Transverse colon (tissue), 4 donors: ENCODE measurements at regions not wholly inside any gene's neighbourhood (a gene's known extent, or its start where the extent isn't known, plus 50 kb on each side); places are given as distances from the start of the nearest gene placed in this dataset.

ENCODE experiments used
- DNase-seq: peaks from one replicate; pipeline ENCODE4 v3.0.0-alpha.2; 2019
- H3K27ac ChIP-seq, 4 donors: fragments of 200-600 bp; sonication (generic); 2 replicates each; pipeline ENCODE4 v1.5.1; 2016 to 2018; ENCODE audit warnings: inconsistent platforms in 4 of 4
- H3K27me3 ChIP-seq: fragments of 200-600 bp; sonication (generic); 2 replicates; pipeline ENCODE4 v1.5.1; 2017; ENCODE audit warnings: inconsistent platforms
- H3K36me3 ChIP-seq, 4 donors: fragments of 200-600 bp; sonication (generic); 2 replicates each; pipeline ENCODE4 v1.5.1; 2017 to 2019; ENCODE audit warnings: inconsistent platforms in 4 of 4
- H3K4me1 ChIP-seq, 4 donors: fragments of 200-600 bp; sonication (generic); 2 replicates each; pipeline ENCODE4 v1.5.1; 2017 to 2020; ENCODE audit warnings: inconsistent platforms in 4 of 4
- H3K4me3 ChIP-seq, 4 donors: fragments of 200-600 bp; sonication (generic); 1 replicate in 1 of 4; 2 replicates in 3 of 4; pipeline versions ENCODE4 v1.5.1 to v1.6.1; 2017 to 2019; ENCODE audit warnings: inconsistent platforms in 4 of 4
- H3K9me3 ChIP-seq, 2 donors: fragments of 200-600 bp; sonication (generic); 2 replicates each; pipeline ENCODE4 v1.5.1; 2017 to 2019; ENCODE audit warnings: inconsistent platforms in 2 of 2
- EP300 ChIP-seq: sonication (generic); formaldehyde crosslinking; IDR thresholded peaks from one replicate; pipeline ENCODE4 v1.6.1; 2017; ENCODE audit warnings: antibody characterized with exemption, low read depth
- POLR2A ChIP-seq: fragments of 450-650 bp; IDR thresholded peaks from one replicate; pipeline ENCODE4 v1.6.1; 2016; ENCODE audit warnings: antibody characterized with exemption, mild to moderate bottlenecking, moderate library complexity
- POLR2AphosphoS5 ChIP-seq, 3 donors: sonication (generic); formaldehyde crosslinking; IDR thresholded peaks; one replicate each; pipeline ENCODE4 v1.6.1; 2016; ENCODE audit warnings: antibody characterized with exemption in 3 of 3
- WGBS, 2 donors: methylation state at CpG; one replicate each; pipeline ENCODE4 v1.1.5; 2018; ENCODE audit warnings: low coverage in 1 of 2; 5-methylcytosine and 5-hydroxymethylcytosine counted together
- in situ Hi-C, 4 donors: fragments of 200-750 bp; cut with MboI; loops; one replicate each; pipeline versions ENCODE4 v1.15.0 to v1.15.1; 2017; ENCODE audit warnings: low sequenced_read_pairs in 3 of 4, low pct_ligation_motif_present in 1 of 4, low pct_unique_long_range_greater_than_20kb in 1 of 4
- intact Hi-C: fragments of 100-400 bp; cut with DNase I; formaldehyde crosslinking; loops from one replicate; pipeline ENCODE4 v1.15.1; 2023; ENCODE audit warnings: low total_unique reads
- TF ChIP-seq, protein P1 (sequence below), 5 experiments: fragments of 200-600 bp in 3 of 5; fragments of 450-650 bp in 2 of 5; sonication (generic) in 3 of 5; IDR thresholded peaks; 1 replicate in 2 of 5; 2 replicates in 3 of 5; pipeline ENCODE4 v1.5.1; 2016 to 2017; ENCODE audit warnings: antibody characterized with exemption in 5 of 5, inconsistent platforms in 3 of 5, mild to moderate bottlenecking in 2 of 5, moderate library complexity in 1 of 5

DNA sequence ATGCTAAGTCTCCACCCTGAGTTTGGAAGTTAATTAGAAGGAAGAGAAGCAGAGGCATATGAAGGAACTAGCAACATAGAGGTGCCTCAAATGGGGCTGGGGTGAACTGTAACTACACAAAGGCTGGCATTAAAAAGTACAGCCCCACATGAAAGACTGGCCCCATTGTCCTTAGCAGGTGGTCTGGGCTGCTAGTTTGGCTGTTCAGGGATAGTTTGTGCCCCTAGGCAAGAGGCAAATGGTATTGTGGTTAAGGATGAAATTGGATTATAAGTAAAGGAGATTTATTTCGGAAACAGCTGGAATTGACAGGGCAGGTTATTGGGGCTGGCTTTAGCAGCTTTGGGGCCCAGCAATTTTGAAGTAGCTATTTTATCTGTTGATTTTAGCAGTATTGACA lies 365.7 kb upstream of the TNP1 start:
- Histone ChIP-seq H3K4me3 (no peak overlapping the region), H3K36me3 (no peaks in the 10 kb centered on the region), H3K4me1 (peaks cover 0 to 16% (median 0%) of the 10 kb centered on the region in 4 donors), H3K27ac (no peak overlapping the region), H3K27me3 (no peaks in the 10 kb centered on the region), H3K9me3 (no peaks in the 10 kb centered on the region)
- in situ Hi-C loops (no loop called here), intact Hi-C loops (no loop called here)
- 100% methylated on average over 1 of the region's 1 CpG; no CpG with 5 or more reads in 1 of the 2 donors for WGBS, 2 donors
- TF ChIP-seq POLR2A (no peak), POLR2AphosphoS5 (IDR thresholded peaks at IDR 0.05) (no peak), EP300 (no peak)
- TF ChIP-seq, protein P1, sequence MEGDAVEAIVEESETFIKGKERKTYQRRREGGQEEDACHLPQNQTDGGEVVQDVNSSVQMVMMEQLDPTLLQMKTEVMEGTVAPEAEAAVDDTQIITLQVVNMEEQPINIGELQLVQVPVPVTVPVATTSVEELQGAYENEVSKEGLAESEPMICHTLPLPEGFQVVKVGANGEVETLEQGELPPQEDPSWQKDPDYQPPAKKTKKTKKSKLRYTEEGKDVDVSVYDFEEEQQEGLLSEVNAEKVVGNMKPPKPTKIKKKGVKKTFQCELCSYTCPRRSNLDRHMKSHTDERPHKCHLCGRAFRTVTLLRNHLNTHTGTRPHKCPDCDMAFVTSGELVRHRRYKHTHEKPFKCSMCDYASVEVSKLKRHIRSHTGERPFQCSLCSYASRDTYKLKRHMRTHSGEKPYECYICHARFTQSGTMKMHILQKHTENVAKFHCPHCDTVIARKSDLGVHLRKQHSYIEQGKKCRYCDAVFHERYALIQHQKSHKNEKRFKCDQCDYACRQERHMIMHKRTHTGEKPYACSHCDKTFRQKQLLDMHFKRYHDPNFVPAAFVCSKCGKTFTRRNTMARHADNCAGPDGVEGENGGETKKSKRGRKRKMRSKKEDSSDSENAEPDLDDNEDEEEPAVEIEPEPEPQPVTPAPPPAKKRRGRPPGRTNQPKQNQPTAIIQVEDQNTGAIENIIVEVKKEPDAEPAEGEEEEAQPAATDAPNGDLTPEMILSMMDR (IDR thresholded peaks at IDR 0.05): no peak
- no peak for DNase-seq

DNA sequence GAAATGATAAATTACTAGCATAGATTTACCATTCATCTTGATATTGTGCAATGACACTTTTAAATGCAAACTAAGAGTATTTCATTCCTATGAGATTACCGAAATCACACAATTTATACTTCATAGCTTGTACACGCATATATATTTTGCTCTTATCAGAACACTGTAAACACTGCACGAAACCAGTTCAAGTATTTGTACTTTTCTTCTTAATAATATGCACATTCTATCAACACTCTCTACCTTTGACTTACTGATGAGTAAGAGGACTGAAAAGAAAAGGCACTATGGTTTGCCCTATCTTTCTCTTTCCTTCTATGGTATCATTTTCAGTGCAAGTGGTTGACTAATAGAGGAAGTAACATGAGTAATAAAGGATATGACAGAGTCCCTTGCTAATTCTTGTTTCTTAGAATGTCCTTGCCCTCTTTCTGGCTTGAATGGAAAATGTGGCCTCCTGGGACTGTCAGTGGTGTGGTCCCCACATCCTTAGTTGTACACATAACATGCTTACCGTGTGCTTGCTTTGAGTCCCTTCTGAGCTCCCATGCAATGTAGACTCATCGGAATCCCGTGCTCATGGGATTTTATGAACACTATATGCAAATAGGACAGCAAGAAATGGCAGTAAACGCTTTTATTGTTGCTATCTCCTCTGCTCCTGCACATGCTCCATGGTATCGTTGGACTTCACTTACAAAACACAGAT lies 363.5 kb upstream of the TNP1 start:
- Histone ChIP-seq H3K36me3 (no peaks in the 10 kb centered on the region), H3K4me1 (peaks cover 0 to 20% (median 0%) of the 10 kb centered on the region in 4 donors), H3K27me3 (no peaks in the 10 kb centered on the region), H3K9me3 (no peaks in the 10 kb centered on the region), H3K4me3 (no peak overlapping the region), H3K27ac (no peak overlapping the region)
- in situ Hi-C loops (no loop called here), intact Hi-C loops (no loop called here)
- no peak for DNase-seq
- TF ChIP-seq POLR2AphosphoS5 (IDR thresholded peaks at IDR 0.05) (no peak), EP300 (no peak), POLR2A (no peak)
- TF ChIP-seq, protein P1 (IDR thresholded peaks at IDR 0.05): no peak
- WGBS, 2 donors: 47 to 65% methylated on average over 7 to 8 of the region's 8 CpGs

DNA sequence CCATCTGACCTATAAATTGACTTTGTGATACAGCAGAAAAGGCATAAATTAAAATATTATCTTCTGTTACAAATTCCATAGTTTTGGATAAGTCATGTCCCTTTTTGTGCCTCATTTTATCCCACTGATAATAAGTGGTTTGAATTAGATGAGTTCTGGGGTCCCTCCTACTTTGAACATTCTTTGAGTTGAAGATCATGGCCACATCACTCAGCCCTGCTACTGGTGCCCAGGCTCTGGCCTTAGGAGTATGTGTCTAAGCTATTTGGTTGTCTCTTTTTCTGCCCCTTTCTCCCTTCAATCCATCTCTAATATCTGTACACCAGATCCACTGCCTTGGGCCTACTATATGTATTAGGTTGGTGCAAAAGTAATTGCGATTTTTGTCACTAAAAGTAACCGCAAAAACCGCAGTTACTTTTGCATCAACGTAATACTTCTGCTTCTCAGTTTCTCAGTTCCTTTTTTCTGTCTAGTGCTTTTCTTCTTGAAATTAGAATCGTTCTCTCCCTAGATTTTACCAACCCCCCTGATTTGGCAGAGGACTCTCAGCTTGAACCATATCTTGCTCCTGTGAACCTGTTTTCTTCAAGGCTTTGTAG lies 362.5 kb upstream of the TNP1 start:
- in situ Hi-C loops: no loop called here
- intact Hi-C loops: no loop called here
- 62 to 72% methylated on average over 5 of the region's 5 CpGs for WGBS, 2 donors
- Histone ChIP-seq H3K4me1 (peaks cover 0 to 23% (median 0%) of the 10 kb centered on the region in 4 donors), H3K36me3 (no peaks in the 10 kb centered on the region), H3K4me3 (no peak overlapping the region), H3K27me3 (no peaks in the 10 kb centered on the region), H3K9me3 (no peaks in the 10 kb centered on the region), H3K27ac (no peak overlapping the region)
- no peak for DNase-seq
- TF ChIP-seq, protein P1 (IDR thresholded peaks at IDR 0.05): no peak
- TF ChIP-seq POLR2AphosphoS5 (IDR thresholded peaks at IDR 0.05) (no peak), EP300 (no peak), POLR2A (no peak)

DNA sequence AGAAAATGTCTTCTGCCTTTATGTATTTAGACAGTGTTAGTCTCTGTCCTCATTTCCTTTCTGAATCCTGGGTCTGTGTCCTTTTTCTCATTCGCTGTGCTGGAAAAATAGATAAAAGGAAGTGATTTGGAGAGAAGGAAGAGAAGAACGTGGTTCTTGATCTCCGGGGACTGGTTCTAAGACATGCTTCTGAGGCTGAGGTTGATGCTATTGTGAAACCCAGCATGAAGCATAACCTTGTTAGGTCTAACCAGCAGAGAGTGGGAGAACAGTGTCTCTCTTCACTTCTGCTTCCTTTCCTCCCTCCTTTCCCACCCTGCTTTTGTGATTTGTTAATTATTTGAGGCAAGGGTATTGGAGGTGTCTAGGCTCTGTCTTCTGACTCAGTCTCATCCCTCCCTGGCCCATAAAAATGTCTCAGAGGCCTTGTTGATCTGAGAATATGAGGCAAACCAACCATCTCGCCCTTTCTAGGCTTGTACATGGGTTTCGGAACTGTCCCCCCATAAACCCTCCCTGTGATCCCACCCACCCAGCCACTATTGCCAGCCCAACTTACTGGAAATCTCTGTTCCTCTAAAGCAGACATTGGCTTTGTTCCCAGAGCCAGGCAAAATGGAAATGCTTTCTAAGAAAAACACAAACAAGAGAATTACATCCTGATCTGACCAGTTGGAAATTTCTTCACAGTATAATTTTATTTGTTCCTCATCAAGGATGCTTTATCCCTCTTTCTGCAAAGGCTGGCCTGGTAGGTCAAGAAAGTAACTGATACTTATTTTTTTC lies 360.6 kb upstream of the TNP1 start:
- no peak for DNase-seq
- Histone ChIP-seq H3K9me3 (no peaks in the 10 kb centered on the region), H3K36me3 (no peaks in the 10 kb centered on the region), H3K27me3 (no peaks in the 10 kb centered on the region), H3K27ac (no peak overlapping the region), H3K4me1 (peaks cover 0 to 23% (median 0%) of the 10 kb centered on the region in 4 donors), H3K4me3 (no peak overlapping the region)
- intact Hi-C loops (no loop called here), in situ Hi-C loops (no loop called here)
- WGBS, 2 donors: 67 to 78% methylated on average over 3 to 5 of the region's 5 CpGs
- TF ChIP-seq POLR2A: no peak
- TF ChIP-seq, protein P1 (IDR thresholded peaks at IDR 0.05): no peak
- TF ChIP-seq EP300: no peak
- no peak for TF ChIP-seq POLR2AphosphoS5 (IDR thresholded peaks at IDR 0.05)
